Smooth muscle cell (in vitro differentiated cells): ENCODE measurements at regions not wholly inside any gene's neighbourhood (a gene's known extent, or its start where the extent isn't known, plus 50 kb on each side); places are given as distances from the start of the nearest gene placed in this dataset.

Source experiments
- DNase-seq: peaks from one replicate; lab custom pipeline; 2025; ENCODE audit not compliant: unreplicated experiment; lab: John Stamatoyannopoulos, UW
- H2AFZ ChIP-seq: fragments of 200-600 bp; sonication (generic); 2 replicates; pipeline ENCODE4 v1.6.0; 2016; ENCODE audit warnings: antibody characterized with exemption, low read depth, mild to moderate bottlenecking
- H3F3A ChIP-seq: fragments of 200-600 bp; sonication (generic); 2 replicates; pipeline ENCODE4 v1.6.0; 2017; ENCODE audit warnings: antibody characterized with exemption, low read depth
- H3K27ac ChIP-seq: fragments of 200-600 bp; sonication (generic); 2 replicates; pipeline ENCODE4 v1.5.1; 2016; ENCODE audit warnings: low read depth, mild to moderate bottlenecking
- H3K27me3 ChIP-seq: fragments of 200-600 bp; sonication (generic); 2 replicates; pipeline ENCODE4 v1.6.1; 2016; ENCODE audit warnings: low read depth, mild to moderate bottlenecking
- H3K36me3 ChIP-seq: fragments of 200-600 bp; sonication (generic); 2 replicates; pipeline ENCODE4 v1.5.1; 2016; ENCODE audit warnings: low read depth
- H3K4me1 ChIP-seq: fragments of 200-600 bp; sonication (generic); 2 replicates; pipeline ENCODE4 v1.5.1; 2016; ENCODE audit warnings: low read depth
- H3K4me2 ChIP-seq: fragments of 200-600 bp; sonication (generic); 2 replicates; pipeline ENCODE4 v1.6.0; 2016; ENCODE audit warnings: mild to moderate bottlenecking
- H3K4me3 ChIP-seq: fragments of 200-600 bp; sonication (generic); 2 replicates; pipeline ENCODE4 v1.5.1; 2016; ENCODE audit warnings: mild to moderate bottlenecking
- H3K79me2 ChIP-seq: fragments of 200-600 bp; sonication (generic); 2 replicates; pipeline ENCODE4 v1.6.0; 2016; ENCODE audit warnings: low read depth, mild to moderate bottlenecking
- H3K9ac ChIP-seq: fragments of 200-600 bp; sonication (generic); 2 replicates; pipeline ENCODE4 v1.6.0; 2016; ENCODE audit warnings: low read depth
- H3K9me3 ChIP-seq: fragments of 200-600 bp; sonication (generic); replicated peaks from 2 replicates; pipeline ENCODE4 v1.5.1; 2016; ENCODE audit warnings: low read depth
- H4K20me1 ChIP-seq: fragments of 200-600 bp; sonication (generic); 2 replicates; pipeline ENCODE4 v1.6.0; 2016; ENCODE audit warnings: low read depth
- CTCF ChIP-seq: fragments of 200-600 bp; sonication (generic); IDR thresholded peaks from 2 replicates; pipeline ENCODE4 v1.5.1; 2017; ENCODE audit warnings: borderline replicate concordance, mild to moderate bottlenecking, antibody characterized with exemption; ENCODE audit not compliant: insufficient read depth, poor library complexity, severe bottlenecking
- WGBS: methylation state at CpG from one replicate; pipeline ENCODE4 v1.1.7; 2016; ENCODE audit warnings: low lambda C conversion rate; 5-methylcytosine and 5-hydroxymethylcytosine counted together

GRCh38 chr3:31406896-31407295, 125.8 kb upstream of the STT3B start:
- no peaks in the 10 kb centered on the region for H3K36me3 ChIP-seq
- no peak overlapping the region for H3K27ac ChIP-seq
- no peaks in the 10 kb centered on the region for H4K20me1 ChIP-seq
- no peaks in the 10 kb centered on the region for H3F3A ChIP-seq
- WGBS: 80% methylated on average over 1 of the region's 1 CpG
- H2AFZ ChIP-seq: no peak overlapping the region
- no peak overlapping the region for H3K9ac ChIP-seq
- no peak for DNase-seq
- H3K79me2 ChIP-seq: no peaks in the 10 kb centered on the region
- no peak overlapping the region for H3K4me3 ChIP-seq
- no peaks in the 10 kb centered on the region for H3K9me3 ChIP-seq
- TF ChIP-seq CTCF: no peak
- peaks cover 16% of the 10 kb centered on the region for H3K4me1 ChIP-seq
- H3K27me3 ChIP-seq: no peaks in the 10 kb centered on the region
- H3K4me2 ChIP-seq: no peak overlapping the region

GRCh38 chr3:31407665-31408064, 125.1 kb upstream of the STT3B start:
- H3K27me3 ChIP-seq: no peaks in the 10 kb centered on the region
- H3K9ac ChIP-seq: no peak overlapping the region
- no peaks in the 10 kb centered on the region for H3K79me2 ChIP-seq
- no peak for DNase-seq
- H3K4me1 ChIP-seq: peaks cover 16% of the 10 kb centered on the region
- H3K4me3 ChIP-seq: no peak overlapping the region
- no peaks in the 10 kb centered on the region for H3K9me3 ChIP-seq
- no peak overlapping the region for H3K4me2 ChIP-seq
- H2AFZ ChIP-seq: no peak overlapping the region
- H4K20me1 ChIP-seq: no peaks in the 10 kb centered on the region
- no peak overlapping the region for H3K27ac ChIP-seq
- no peak for TF ChIP-seq CTCF
- no peaks in the 10 kb centered on the region for H3K36me3 ChIP-seq
- no peaks in the 10 kb centered on the region for H3F3A ChIP-seq
- 73% methylated on average over 4 of the region's 4 CpGs for WGBS

- Histone ChIP-seq H3K36me3 (no peaks in the 10 kb centered on the region), H2AFZ (no peak overlapping the region), H3F3A (no peaks in the 10 kb centered on the region), H4K20me1 (no peaks in the 10 kb centered on the region), H3K4me2 (no peak overlapping the region), H3K9ac (no peak overlapping the region), H3K27me3 (no peaks in the 10 kb centered on the region), H3K27ac (no peak overlapping the region), H3K4me1 (peaks cover 16% of the 10 kb centered on the region), H3K9me3 (no peaks in the 10 kb centered on the region), H3K4me3 (no peak overlapping the region), H3K79me2 (no peaks in the 10 kb centered on the region)
- DNase-seq: no peak
- TF ChIP-seq CTCF: no peak
- WGBS: 94% methylated on average over 3 of the region's 3 CpGs
Observed at GRCh38 chr3:31408720-31409119, 124.0 kb upstream of the STT3B start.

- no peak overlapping the region for H3K9ac ChIP-seq
- H3K36me3 ChIP-seq: no peaks in the 10 kb centered on the region
- no peaks in the 10 kb centered on the region for H3K79me2 ChIP-seq
- no peak for TF ChIP-seq CTCF
- H3K27me3 ChIP-seq: no peaks in the 10 kb centered on the region
- no peak for DNase-seq
- 83% methylated on average over 4 of the region's 4 CpGs for WGBS
- no peak overlapping the region for H3K4me3 ChIP-seq
- H2AFZ ChIP-seq: no peak overlapping the region
- H3K4me1 ChIP-seq: peaks cover 16% of the 10 kb centered on the region
- no peaks in the 10 kb centered on the region for H3K9me3 ChIP-seq
- H4K20me1 ChIP-seq: no peaks in the 10 kb centered on the region
- no peaks in the 10 kb centered on the region for H3F3A ChIP-seq
- no peak overlapping the region for H3K27ac ChIP-seq
- H3K4me2 ChIP-seq: no peak overlapping the region
Observed at GRCh38 chr3:31409389-31409788, 123.3 kb upstream of the STT3B start.
